GM19351 (cell line): ENCODE measurements at regions not wholly inside any gene's neighbourhood (a gene's known extent, or its start where the extent isn't known, plus 50 kb on each side); places are given as distances from the start of the nearest gene placed in this dataset.
"Not testable (repeated sequence)": the region's sequence is repeated elsewhere in the genome, so short reads cannot be mapped to it uniquely, and the experiment has no call there.

Experiments used
- ATAC-seq: cut with Tn5 transposase; IDR thresholded peaks from one replicate; pipeline ENCODE4 v1.9.1; 2021; ENCODE audit warnings: mild to moderate bottlenecking, moderate library complexity; ENCODE audit not compliant: unreplicated experiment

DNA sequence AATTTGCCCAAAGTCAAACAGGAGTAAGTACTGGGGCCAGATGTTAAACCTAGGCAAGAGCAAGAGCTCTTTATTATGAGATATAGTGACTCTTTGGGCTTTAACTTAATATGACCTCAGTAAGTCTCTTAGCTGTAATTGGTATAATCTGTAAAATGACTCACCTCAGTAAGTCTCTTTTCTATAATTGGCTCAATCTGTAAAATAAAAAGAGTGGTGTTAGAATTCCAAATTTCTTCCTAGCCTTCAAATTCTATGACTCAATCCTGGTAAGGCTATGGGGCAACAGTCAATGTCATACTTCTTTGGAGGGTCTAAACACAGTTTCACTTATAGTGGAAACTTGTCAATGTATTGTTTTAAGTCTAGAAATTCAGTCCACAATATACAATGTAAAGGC is 1608.9 kb upstream of the PIK3C3 start:
- no peak for ATAC-seq

DNA sequence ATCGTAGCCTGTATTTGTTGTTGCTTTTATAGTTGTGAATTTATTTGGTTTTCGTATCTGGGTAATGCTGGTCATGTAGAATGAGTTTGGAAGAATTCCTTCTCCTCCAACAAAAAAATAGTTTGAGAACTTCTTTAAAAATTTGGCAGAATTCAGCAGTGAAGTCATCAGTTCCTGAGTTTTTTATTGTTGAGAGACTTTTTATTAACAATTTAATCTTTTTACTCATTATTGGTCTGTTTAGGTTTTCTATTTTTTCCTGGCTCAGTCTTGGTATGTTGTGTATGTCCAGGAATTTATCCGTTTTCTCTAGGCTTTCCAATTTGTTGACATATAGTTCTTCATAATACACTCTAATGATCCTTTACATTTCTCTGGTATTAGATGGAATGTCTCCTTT is 1613.3 kb upstream of the PIK3C3 start:
- no peak for ATAC-seq

GRCh38 chr18:40338284-40338683 is 1616.8 kb upstream of the PIK3C3 start:
- no peak for ATAC-seq

DNA sequence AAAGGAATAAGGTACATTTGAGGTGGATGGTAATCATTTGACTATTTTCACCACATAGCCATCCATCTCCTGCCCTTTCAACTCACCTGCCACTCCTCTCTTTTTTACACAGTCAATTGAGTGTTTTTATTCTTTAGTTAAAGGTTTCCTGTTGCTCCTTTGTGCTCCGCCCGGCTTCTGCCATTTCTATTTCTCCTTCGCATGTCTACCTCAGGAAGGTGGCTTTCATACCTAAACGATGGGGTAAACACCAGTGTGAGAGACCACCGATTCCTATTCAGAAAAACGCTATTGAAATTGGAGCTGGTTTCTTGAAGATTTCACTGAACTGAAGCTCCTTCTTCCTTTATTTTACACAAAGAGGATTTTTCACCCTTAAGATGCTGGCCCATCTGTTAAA is 1628.0 kb upstream of the PIK3C3 start:
- ATAC-seq = no peak

DNA sequence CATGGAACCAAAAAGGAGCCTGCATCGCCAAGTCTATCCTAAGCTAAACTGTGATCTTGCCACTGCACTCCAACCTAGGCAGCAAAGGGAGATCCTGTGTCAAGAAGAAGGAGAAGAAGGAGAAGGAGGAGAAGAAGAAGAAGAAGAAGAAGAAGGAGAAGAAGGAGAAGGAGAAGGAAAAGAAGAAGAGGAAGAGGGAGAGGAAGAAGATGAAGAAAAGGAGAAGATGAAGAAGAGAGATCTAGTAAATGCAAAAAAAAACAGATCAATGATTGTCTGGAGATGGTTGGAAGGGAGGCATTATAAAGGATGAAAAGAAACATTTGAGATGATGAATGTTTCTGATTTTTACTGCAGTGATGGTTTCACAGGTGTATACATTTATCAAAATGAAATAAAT is 1629.0 kb upstream of the PIK3C3 start:
- ATAC-seq = no peak

DNA sequence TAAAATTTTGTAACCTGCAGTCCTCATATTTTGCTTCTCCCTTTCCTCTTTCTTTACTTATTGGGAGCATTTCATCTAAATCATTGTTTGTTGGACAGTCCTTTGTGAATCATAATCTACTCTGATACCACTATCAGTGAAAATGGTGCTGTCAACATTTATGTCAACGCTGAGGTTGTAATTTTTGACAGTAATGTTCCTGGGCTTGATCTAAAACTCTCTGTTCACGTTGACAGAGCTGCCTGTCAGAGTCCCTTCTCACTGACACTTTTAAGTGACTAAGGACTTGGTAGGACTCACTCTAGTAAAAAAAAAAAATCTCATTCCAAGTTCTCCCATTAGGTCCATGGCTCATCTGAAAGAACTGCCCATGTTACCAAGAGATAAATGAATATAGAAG is 1640.8 kb upstream of the PIK3C3 start:
- no peak for ATAC-seq

DNA sequence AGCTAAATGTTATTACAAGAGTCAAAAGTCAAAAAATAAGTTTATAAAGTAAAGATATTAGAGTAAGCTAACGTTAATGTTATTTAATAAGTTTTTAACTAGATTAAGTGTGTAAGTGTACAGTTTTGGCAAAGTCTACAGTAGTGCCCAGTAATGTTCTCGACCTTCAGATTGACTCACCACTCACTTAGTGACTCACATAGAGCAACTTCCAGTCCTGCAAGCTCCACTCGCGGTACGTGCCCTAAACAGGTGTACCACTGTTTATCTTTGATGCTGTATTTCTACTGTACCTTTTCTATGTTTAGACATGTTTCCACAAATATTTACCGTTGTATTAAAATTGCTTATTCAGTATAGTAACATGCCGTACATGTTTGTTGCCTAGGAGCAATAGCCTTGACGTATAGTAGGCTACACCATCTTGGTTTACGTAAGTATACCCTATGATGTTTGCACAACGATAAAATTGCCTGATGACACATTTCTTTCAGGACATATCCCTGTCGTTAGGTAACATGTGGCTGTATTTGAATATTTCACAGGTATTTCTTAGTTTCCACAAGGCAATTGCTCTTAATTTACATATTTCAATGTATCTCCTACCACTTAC is 1641.9 kb upstream of the PIK3C3 start:
- no peak for ATAC-seq

- ATAC-seq = no peak
These were observed 1647.4 kb upstream of the PIK3C3 start for GRCh38 chr18:40307627-40308026.

DNA sequence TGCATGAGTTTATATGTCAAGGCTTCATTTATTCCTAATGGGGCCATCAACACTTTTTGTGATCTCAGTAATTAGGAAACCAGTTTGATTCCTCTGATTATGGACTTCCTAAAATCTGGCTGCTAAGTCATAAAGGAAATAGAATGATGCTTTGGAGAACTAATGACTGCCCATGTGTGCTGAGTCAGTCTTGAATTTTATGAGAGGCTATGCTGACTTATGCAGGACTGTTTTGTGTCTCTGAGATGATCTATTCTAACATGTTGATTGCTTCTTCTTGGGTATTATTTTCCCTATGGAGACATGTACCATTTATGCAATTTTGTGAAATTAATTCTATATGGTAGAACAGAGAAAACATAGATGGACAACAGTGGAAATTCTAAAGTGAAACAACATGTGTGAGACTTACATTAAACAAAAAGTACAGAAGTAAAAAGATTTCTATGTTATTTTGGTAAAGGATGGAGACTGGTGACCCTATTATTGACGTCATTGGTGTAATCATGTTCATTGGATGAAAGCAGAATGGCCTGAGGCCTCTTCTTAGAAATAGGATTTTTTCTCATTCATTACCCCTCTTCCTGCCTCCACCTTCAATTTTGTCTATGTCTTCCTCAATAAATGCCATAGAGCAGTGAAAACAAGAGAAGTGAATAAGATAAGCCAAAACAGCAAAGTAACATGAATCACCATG is 1658.2 kb upstream of the PIK3C3 start:
- no peak for ATAC-seq

DNA sequence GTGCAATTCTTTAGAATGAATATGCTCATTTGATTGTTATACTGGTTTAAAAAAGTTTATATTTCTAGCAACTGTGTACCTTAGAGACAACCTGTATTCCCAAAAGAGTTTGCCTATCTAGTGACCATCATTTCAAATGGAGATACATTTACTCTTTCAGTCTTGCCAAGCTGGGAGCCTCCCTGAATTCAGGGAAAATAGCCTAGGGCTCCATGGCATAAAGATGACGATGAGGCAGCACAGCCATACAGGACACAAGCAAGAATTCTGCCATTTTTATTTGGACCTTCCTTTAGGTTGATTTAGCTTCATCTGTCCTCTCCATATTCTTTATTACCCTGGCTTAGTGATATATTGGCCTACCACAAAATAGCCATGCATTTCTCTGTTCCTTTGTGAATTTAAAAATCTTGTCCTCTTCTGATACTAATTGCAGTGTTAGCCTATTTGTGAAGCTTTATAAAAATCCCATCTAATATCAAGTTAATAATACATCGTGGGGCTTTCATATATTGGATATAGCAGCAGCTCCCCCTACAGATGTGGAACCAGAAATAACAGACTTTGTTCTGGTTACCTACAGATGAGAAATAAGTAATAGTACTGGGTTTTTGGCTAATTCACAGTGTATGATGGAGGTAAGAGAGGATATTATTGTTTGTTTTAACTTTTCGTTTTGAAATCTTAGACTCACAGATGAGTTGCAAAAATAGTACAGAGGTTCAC is 1661.9 kb upstream of the PIK3C3 start:
- ATAC-seq = no peak

GRCh38 chr18:40283560-40283959 is 1671.5 kb upstream of the PIK3C3 start:
- ATAC-seq = no peak

GRCh38 chr18:40281356-40281755 is 1673.7 kb upstream of the PIK3C3 start:
- ATAC-seq = not testable (repeated sequence)

DNA sequence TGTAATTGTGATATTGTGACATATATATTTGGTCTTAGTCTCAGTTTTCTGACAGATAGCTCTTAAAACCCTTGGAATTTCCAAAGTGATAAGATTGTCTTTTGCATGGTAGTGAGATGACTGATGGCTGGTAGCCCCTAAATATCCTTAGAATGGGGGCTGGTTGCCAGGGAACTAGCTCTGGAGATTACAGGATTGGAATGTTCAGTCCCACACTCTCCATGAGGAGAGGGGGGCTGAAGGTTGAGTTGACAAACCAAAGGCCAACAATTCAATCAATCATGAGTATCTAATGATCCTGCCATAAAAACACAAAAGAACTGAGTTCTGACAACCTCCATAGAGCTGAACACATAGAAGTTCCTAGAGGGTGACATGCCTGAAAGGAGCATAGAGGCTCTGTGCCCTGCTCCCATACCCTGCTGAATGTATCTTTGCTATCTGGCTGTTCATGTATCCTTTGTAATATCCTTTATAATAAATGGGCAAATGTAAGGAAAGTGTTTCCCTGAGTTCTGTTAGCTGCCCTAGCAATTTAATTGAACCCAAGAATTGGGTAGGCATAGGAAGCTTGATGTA is 1680.3 kb upstream of the PIK3C3 start:
- no peak for ATAC-seq

GRCh38 chr18:40272630-40273231 is 1682.3 kb upstream of the PIK3C3 start:
- ATAC-seq = no peak

GRCh38 chr18:40259115-40259835 is 1695.8 kb upstream of the PIK3C3 start:
- ATAC-seq = no peak

DNA sequence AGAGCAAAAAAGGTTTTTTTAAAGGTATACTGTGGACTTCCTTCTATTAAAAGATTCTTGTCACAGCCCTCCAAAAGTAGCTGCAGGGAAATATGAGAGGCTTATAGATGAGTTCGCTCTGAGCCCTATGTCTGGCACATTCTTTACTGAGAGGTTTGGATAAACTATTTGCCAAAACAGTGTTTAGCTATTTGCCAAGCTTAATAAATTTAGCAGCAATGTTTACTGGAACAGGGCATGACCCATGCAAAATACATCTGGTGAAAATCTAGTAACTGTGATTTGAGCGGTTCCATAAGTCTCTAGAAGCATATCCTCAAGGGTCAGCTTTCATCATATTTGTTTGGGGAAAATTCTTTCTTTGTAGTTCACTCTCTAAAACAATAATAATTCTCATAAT is 1696.7 kb upstream of the PIK3C3 start:
- ATAC-seq = no peak

DNA sequence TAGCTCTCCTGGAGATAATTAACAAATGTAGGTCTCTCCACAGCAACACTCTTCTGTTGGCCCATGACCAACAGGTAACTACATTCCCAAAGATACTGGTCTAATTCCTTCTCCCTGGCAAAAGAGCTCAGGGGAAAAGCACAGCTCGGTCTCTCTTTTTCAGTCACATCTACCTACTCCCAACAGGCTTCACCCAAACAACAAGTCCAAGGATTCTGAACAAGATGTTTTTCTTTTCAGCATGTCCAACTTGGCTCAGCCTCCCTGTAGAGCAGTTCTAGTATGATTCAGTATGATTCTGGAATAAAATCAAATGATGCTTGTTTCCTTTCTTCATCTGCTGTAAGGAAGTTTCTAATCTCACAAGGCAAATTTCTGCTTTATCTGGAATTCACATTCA is 1704.8 kb upstream of the PIK3C3 start:
- ATAC-seq = no peak

DNA sequence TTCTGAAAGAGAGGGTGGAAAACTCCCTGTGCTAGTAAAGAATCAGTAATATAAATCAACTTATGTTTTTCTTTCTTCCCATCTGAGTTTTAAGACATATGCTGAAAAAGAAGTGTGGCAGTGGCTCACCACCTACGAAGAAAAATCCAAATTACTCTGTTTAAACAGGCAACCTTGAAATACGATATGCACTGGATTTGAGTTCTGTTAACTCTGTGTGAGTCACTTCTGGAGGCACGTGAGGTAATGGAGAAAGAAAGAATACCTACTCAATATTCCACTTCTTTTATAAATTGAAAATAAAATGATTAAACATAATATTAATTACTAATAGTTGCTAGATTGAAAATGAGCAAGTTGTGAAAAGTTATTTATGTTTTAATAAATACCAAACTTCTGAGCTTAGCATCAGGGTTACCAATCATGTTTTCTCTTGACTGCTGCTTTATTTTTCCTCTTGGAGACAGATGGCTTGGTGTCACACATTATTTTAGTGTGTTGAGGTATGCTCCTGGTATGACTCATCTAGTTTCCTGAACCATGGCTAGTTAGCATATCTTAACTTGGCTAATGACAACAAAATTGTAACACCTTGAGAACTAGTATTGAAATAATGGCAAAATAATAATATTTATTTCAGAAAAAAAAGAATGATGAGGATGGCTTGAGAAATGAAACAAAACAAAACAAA is 1705.5 kb upstream of the PIK3C3 start:
- no peak for ATAC-seq

DNA sequence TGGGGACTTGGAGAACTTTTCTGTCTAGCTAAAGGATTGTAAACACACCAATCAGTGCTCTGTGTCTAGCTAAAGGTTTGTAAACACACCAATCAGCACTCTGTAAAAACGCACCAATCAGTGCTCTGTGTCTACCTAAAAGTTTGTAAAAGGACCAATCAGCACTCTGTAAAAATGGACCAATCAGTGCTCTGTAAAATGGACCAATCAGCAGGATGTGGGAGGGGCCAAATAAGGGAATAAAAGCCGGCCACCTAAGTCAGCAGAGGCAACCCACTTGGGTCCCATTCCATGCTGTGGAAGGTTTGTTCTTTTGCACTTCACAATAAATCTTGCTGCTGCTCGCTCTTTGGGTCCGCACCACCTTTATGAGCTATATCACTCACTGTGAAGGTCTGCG is 1709.4 kb upstream of the PIK3C3 start:
- not testable (repeated sequence) for ATAC-seq

- ATAC-seq = no peak
These were observed 1711.4 kb upstream of the PIK3C3 start for GRCh38 chr18:40243607-40244006.
